Midbrain (tissue), 1 donor: ENCODE measurements at regions not wholly inside any gene's neighbourhood (a gene's known extent, or its start where the extent isn't known, plus 50 kb on each side); places are given as distances from the start of the nearest gene placed in this dataset.
"Not testable (repeated sequence)": the region's sequence is repeated elsewhere in the genome, so short reads cannot be mapped to it uniquely, and the experiment has no call there.

Source experiments
- DNase-seq: peaks from one replicate; lab custom pipeline; 2025; lab: John Stamatoyannopoulos, UW

- no peak for DNase-seq
These were observed 631.1 kb downstream of the MATN1 start for GRCh38 chr1:30092051-30092858.

GRCh38 chr1:30090162-30090820 lies 633.1 kb downstream of the MATN1 start:
- DNase-seq = no peak

- no peak for DNase-seq
These were observed 634.4 kb downstream of the MATN1 start for GRCh38 chr1:30089024-30089430.

- no peak for DNase-seq
These were observed 634.8 kb downstream of the MATN1 start for GRCh38 chr1:30088594-30088993.

- DNase-seq = no peak
These were observed 635.9 kb downstream of the MATN1 start for GRCh38 chr1:30087465-30087864.

- peak; percentile 46 for DNase-seq
These were observed 637.3 kb downstream of the MATN1 start for GRCh38 chr1:30085811-30086770.

GRCh38 chr1:30084909-30085571 lies 638.3 kb downstream of the MATN1 start:
- no peak for DNase-seq

- DNase-seq = no peak
These were observed 639.5 kb downstream of the MATN1 start for GRCh38 chr1:30083800-30084464.

- no peak for DNase-seq
These were observed 641.8 kb downstream of the MATN1 start for GRCh38 chr1:30081379-30082102.

- DNase-seq = not testable (repeated sequence)
These were observed 647.5 kb downstream of the MATN1 start for GRCh38 chr1:30075916-30076315.

GRCh38 chr1:30068787-30069472 lies 654.5 kb downstream of the MATN1 start:
- DNase-seq = no peak

GRCh38 chr1:30064547-30064946 lies 658.8 kb downstream of the MATN1 start:
- no peak for DNase-seq

- no peak for DNase-seq
These were observed 659.6 kb downstream of the MATN1 start for GRCh38 chr1:30063621-30064280.

- no peak for DNase-seq
These were observed 661.8 kb downstream of the MATN1 start for GRCh38 chr1:30061292-30062220.

- no peak for DNase-seq
These were observed 662.6 kb downstream of the MATN1 start for GRCh38 chr1:30060738-30061137.

- no peak for DNase-seq
These were observed 664.4 kb downstream of the MATN1 start for GRCh38 chr1:30058970-30059369.

GRCh38 chr1:30054126-30054525 lies 669.3 kb downstream of the MATN1 start:
- no peak for DNase-seq

GRCh38 chr1:30052178-30052577 lies 671.2 kb downstream of the MATN1 start:
- no peak for DNase-seq
